HEK293 (cell line): ENCODE measurements at regions not wholly inside any gene's neighbourhood (a gene's known extent, or its start where the extent isn't known, plus 50 kb on each side); places are given as distances from the start of the nearest gene placed in this dataset.

Experiments used
- CTCF ChIA-PET: fragments of 350-600 bp; formaldehyde crosslinking; extraction: SDS; loops from one replicate; lab custom pipeline; 2021; ENCODE audit warnings: antibody characterized with exemption; lab: Yijun Ruan, JAX
- POLR2A ChIA-PET: fragments of 300-600 bp; formaldehyde crosslinking; extraction: SDS; loops from one replicate; lab custom pipeline; 2020; ENCODE audit warnings: antibody characterized with exemption, inconsistent platforms; lab: Yijun Ruan, JAX
- H3K27ac ChIP-seq: fragments of 200-500 bp; sonication (Bioruptor generic); 2 replicates; pipeline ENCODE4 v1.5.1; 2014; ENCODE audit warnings: low read depth, low read length, control low read depth, inconsistent platforms; ENCODE audit errors: extremely low read depth
- H3K36me3 ChIP-seq, 2 experiments: fragments of 200-500 bp in 1 of 2; sonication (Bioruptor generic) in 1 of 2; 1 replicate in 1 of 2; 2 replicates in 1 of 2; pipeline ENCODE4 v1.5.1; 2014 to 2017; ENCODE audit warnings: inconsistent platforms in 2 of 2, low read length in 2 of 2; ENCODE audit not compliant: control insufficient read depth in 2 of 2, insufficient read depth in 1 of 2
- H3K4me1 ChIP-seq: fragments of 200-500 bp; sonication (Bioruptor generic); 2 replicates; pipeline ENCODE4 v1.5.1; 2014; ENCODE audit warnings: mild to moderate bottlenecking, low read length, inconsistent platforms; ENCODE audit not compliant: control insufficient read depth, insufficient read depth
- H3K4me3 ChIP-seq: 2 replicates; pipeline ENCODE4 v1.5.1; 2011; ENCODE audit warnings: low read depth, mild to moderate bottlenecking, control low read depth, low read length, moderate library complexity
- H3K9me3 ChIP-seq: fragments of 200-500 bp; sonication (Bioruptor generic); 2 replicates; pipeline ENCODE4 v1.5.1; 2014; ENCODE audit warnings: low read depth, low read length, inconsistent platforms; ENCODE audit not compliant: control insufficient read depth, insufficient read depth
- BCL6B ChIP-seq: fragments of 450-650 bp; formaldehyde crosslinking; IDR thresholded peaks from 2 replicates; pipeline ENCODE4 v1.5.1; 2017; ENCODE audit warnings: missing biosample characterization, missing genetic modification characterization
- IKZF3 ChIP-seq: fragments of 450-650 bp; IDR thresholded peaks from 2 replicates; pipeline ENCODE4 v1.5.0; 2018; ENCODE audit warnings: missing biosample characterization, mild to moderate bottlenecking, missing genetic modification characterization, moderate library complexity
- INSM2 ChIP-seq: fragments of 450-650 bp; formaldehyde crosslinking; IDR thresholded peaks from 2 replicates; pipeline ENCODE4 v1.5.1; 2016; ENCODE audit warnings: missing biosample characterization, missing genetic modification characterization
- KLF16 ChIP-seq: fragments of 450-650 bp; formaldehyde crosslinking; IDR thresholded peaks from 2 replicates; pipeline ENCODE4 v1.5.1; 2017; ENCODE audit warnings: missing biosample characterization, missing genetic modification characterization
- MYNN ChIP-seq: fragments of 450-650 bp; formaldehyde crosslinking; IDR thresholded peaks from 2 replicates; pipeline ENCODE4 v1.5.1; 2016; ENCODE audit warnings: missing biosample characterization, missing genetic modification characterization, borderline replicate concordance
- PBX3 ChIP-seq: sonication (generic); formaldehyde crosslinking; IDR thresholded peaks from 2 replicates; pipeline ENCODE4 v1.8.1; 2022; ENCODE audit warnings: mild to moderate bottlenecking, moderate library complexity, missing genetic modification reagents
- PRDM2 ChIP-seq: fragments of 450-650 bp; formaldehyde crosslinking; IDR thresholded peaks from 2 replicates; pipeline ENCODE4 v1.5.1; 2016; ENCODE audit warnings: missing biosample characterization, missing genetic modification characterization, borderline replicate concordance
- REST ChIP-seq: fragments of 450-650 bp; formaldehyde crosslinking; IDR thresholded peaks from 2 replicates; pipeline ENCODE4 v1.5.1; 2016; ENCODE audit warnings: missing biosample characterization, missing genetic modification characterization
- SCRT2 ChIP-seq: fragments of 450-650 bp; formaldehyde crosslinking; IDR thresholded peaks from 2 replicates; pipeline ENCODE4 v1.5.1; 2016; ENCODE audit warnings: missing biosample characterization, missing genetic modification characterization
- SP7 ChIP-seq: fragments of 450-650 bp; formaldehyde crosslinking; IDR thresholded peaks from 2 replicates; pipeline ENCODE4 v1.5.1; 2016; ENCODE audit warnings: missing biosample characterization, missing genetic modification characterization
- ZIC2 ChIP-seq: fragments of 450-650 bp; formaldehyde crosslinking; IDR thresholded peaks from 2 replicates; pipeline ENCODE4 v1.5.1; 2016; ENCODE audit warnings: missing biosample characterization, missing genetic modification characterization
- ZNF114 ChIP-seq: fragments of 450-650 bp; formaldehyde crosslinking; IDR thresholded peaks from 2 replicates; pipeline ENCODE4 v1.5.0; 2017; ENCODE audit warnings: missing biosample characterization, missing genetic modification characterization
- ZNF155 ChIP-seq: fragments of 450-650 bp; formaldehyde crosslinking; IDR thresholded peaks from 2 replicates; pipeline ENCODE4 v1.5.1; 2016; ENCODE audit warnings: missing biosample characterization, missing genetic modification characterization
- ZNF221 ChIP-seq: fragments of 450-650 bp; formaldehyde crosslinking; IDR thresholded peaks from 2 replicates; pipeline ENCODE4 v1.5.1; 2017; ENCODE audit warnings: missing biosample characterization, missing genetic modification characterization, borderline replicate concordance
- ZNF302 ChIP-seq: fragments of 450-650 bp; formaldehyde crosslinking; IDR thresholded peaks from 2 replicates; pipeline ENCODE4 v1.5.1; 2016; ENCODE audit warnings: missing biosample characterization, missing genetic modification characterization, low read depth
- ZNF433 ChIP-seq: fragments of 450-650 bp; formaldehyde crosslinking; IDR thresholded peaks from 2 replicates; pipeline ENCODE4 v1.5.1; 2016; ENCODE audit warnings: missing biosample characterization, missing genetic modification characterization, low read depth
- ZNF473 ChIP-seq: fragments of 450-650 bp; formaldehyde crosslinking; IDR thresholded peaks from 2 replicates; pipeline ENCODE4 v1.5.1; 2017; ENCODE audit warnings: missing biosample characterization, missing genetic modification characterization
- ZNF558 ChIP-seq: fragments of 450-650 bp; formaldehyde crosslinking; IDR thresholded peaks from 2 replicates; pipeline ENCODE4 v1.5.1; 2016; ENCODE audit warnings: missing biosample characterization, missing genetic modification characterization
- ZNF560 ChIP-seq: fragments of 450-650 bp; formaldehyde crosslinking; IDR thresholded peaks from 2 replicates; pipeline ENCODE4 v1.5.1; 2017; ENCODE audit warnings: missing biosample characterization, missing genetic modification characterization, borderline replicate concordance
- ZNF585B ChIP-seq: fragments of 450-650 bp; formaldehyde crosslinking; IDR thresholded peaks from 2 replicates; pipeline ENCODE4 v1.5.1; 2016; ENCODE audit warnings: missing biosample characterization, missing genetic modification characterization
- ZNF626 ChIP-seq: fragments of 450-650 bp; sonication (Bioruptor Pico); formaldehyde crosslinking; IDR thresholded peaks from 2 replicates; pipeline ENCODE4 v1.5.1; 2018; ENCODE audit warnings: missing biosample characterization, missing genetic modification characterization, inconsistent platforms
- ZNF658 ChIP-seq: fragments of 450-650 bp; formaldehyde crosslinking; IDR thresholded peaks from 2 replicates; pipeline ENCODE4; 2016; ENCODE audit warnings: missing biosample characterization, missing genetic modification characterization
- ZNF677 ChIP-seq: fragments of 450-650 bp; IDR thresholded peaks from 2 replicates; pipeline ENCODE4 v1.5.0; 2018; ENCODE audit warnings: missing biosample characterization, mild to moderate bottlenecking, missing genetic modification characterization, moderate library complexity
- ZNF76 ChIP-seq: fragments of 450-650 bp; formaldehyde crosslinking; IDR thresholded peaks from 2 replicates; pipeline ENCODE4; 2016; ENCODE audit warnings: low read depth, missing biosample characterization, missing genetic modification characterization, borderline replicate concordance
- ZNF792 ChIP-seq: fragments of 450-650 bp; formaldehyde crosslinking; IDR thresholded peaks from 2 replicates; pipeline ENCODE4 v1.5.1; 2016; ENCODE audit warnings: missing biosample characterization, missing genetic modification characterization

- TF ChIP-seq MYNN (tag by site-specific recombination) = no peak
- TF ChIP-seq BCL6B = no peak
- TF ChIP-seq ZNF792 = no peak
- TF ChIP-seq ZNF558 = no peak
- TF ChIP-seq IKZF3 (tag by site-specific recombination) = no peak
- no peak for TF ChIP-seq ZNF677 (tag by site-specific recombination)
- no peak for TF ChIP-seq REST (tag by site-specific recombination)
- TF ChIP-seq ZNF626 = no peak
- no peak for TF ChIP-seq ZNF302 (tag by site-specific recombination)
- TF ChIP-seq ZNF585B = no peak
- TF ChIP-seq, all 188 proteins: peak for 0
Measured at GRCh38 chr2:71787476-71788185, 334.3 kb downstream of the DYSF start (continued).

- no peaks in the 10 kb centered on the region for H3K36me3 ChIP-seq
- ChIA-PET POLR2A (no interaction called here), CTCF (interaction anchor here (0.6 to 6.3 kb wide), 2 partner anchors 11 to 179 kb away, joined by 3 to 41 read pairs; no protein-coding TSS in a partner anchor)
- H3K4me1 ChIP-seq = no peaks in the 10 kb centered on the region
- no peak overlapping the region for H3K4me3 ChIP-seq
- no peaks in the 10 kb centered on the region for H3K9me3 ChIP-seq
- no peak overlapping the region for H3K27ac ChIP-seq
- TF ChIP-seq ZNF433 (tag by site-specific recombination) (no peak), ZNF155 (tag by site-specific recombination) (no peak), ZNF221 (tag by site-specific recombination) (no peak), SP7 (tag by site-specific recombination) (no peak), PBX3 (CRISPR knock-in tag) (no peak), ZNF658 (tag by site-specific recombination) (no peak), ZIC2 (tag by site-specific recombination) (no peak), ZNF560 (tag by site-specific recombination) (no peak), KLF16 (tag by site-specific recombination) (no peak), ZNF114 (no peak), PRDM2 (no peak), INSM2 (tag by site-specific recombination) (no peak), SCRT2 (tag by site-specific recombination) (no peak), ZNF76 (tag by site-specific recombination) (no peak), ZNF473 (tag by site-specific recombination) (no peak)
Measured at GRCh38 chr2:71787108-71787415, 333.7 kb downstream of the DYSF start.
